ENCODE measurements at regions not wholly inside any gene's neighbourhood (a gene's known extent, or its start where the extent isn't known, plus 50 kb on each side); places are given as distances from the start of the nearest gene placed in this dataset.

DNA sequence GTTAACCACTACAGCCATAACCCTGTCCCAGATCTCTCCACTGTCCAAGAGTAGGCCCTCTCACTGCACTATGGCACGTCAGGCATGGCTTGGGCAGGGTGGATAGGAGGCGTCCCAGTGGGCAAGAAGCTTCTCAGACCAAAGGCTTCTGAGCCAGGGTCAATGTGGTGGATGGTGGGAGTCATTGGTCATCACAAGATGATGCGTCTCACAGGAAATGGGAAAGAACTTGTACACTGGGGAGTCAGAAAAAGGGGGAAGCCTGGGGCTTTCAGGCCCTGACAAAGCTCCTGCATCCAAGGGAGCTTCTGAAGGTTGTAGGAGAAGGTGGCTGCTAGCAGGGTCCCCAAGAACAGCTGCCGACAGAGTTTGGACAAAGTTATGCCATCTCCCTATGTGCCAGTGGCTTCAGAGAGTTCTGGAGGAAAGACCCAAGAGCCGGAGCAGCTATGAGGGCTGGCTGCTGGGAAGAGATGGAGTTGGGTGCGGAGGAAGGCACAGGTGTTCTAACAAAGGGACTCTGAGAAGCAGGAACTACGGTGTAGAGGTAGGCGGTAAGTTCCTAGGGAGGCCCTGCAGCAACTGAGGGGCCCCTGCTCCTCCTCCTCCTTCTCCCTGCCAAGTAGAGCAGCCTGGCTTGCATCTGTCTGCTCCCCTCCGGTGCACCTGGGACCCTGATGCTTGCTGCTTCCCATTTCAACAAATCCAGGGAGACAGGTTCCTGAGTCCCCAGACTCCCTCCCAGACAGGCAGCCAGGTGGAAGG lies 81.1 kb downstream of the ARL6IP4 start:
- Histone ChIP-seq H3K27me3 (ENCODE audit: insufficient read depth) (no peaks in the 10 kb centered on the region), H2AFZ (no peak overlapping the region), H3K36me3 (ENCODE audit: insufficient read depth) (no peaks in the 10 kb centered on the region), H3K79me2 (replicated peaks; ENCODE audit: insufficient read depth) (no peaks in the 10 kb centered on the region), H3K4me3 (no peak overlapping the region), H3K27ac (ENCODE audit: low read depth) (no peak overlapping the region), H3K4me2 (no peak overlapping the region), H3K9me2 (ENCODE audit: insufficient read depth) (0 out of 2 replicates have a peak, but pooled peaks cover 2% of the 10 kb centered on the region), H3F3A (replicated peaks; ENCODE audit: low read depth) (no peaks in the 10 kb centered on the region), H3K4me1 (ENCODE audit: insufficient read depth) (no peaks in the 10 kb centered on the region), H4K20me1 (replicated peaks; ENCODE audit: insufficient read depth) (no peaks in the 10 kb centered on the region)
- H3K4me1 Mint-ChIP-seq: no peaks in the 10 kb centered on the region
- peaks cover 6% of the 10 kb centered on the region for H3K27me3 Mint-ChIP-seq (ENCODE audit: insufficient read depth, low read depth, poor library complexity)
- H3K9me3 Mint-ChIP-seq: no peaks in the 10 kb centered on the region
- no peak for TF ChIP-seq EZH2phosphoT487 (IDR thresholded peaks at IDR 0.05; ENCODE audit: unreplicated experiment)
- ATAC-seq: no peak
- no peak overlapping the region for H3K27ac Mint-ChIP-seq
- H3K4me3 Mint-ChIP-seq: no peak overlapping the region
- no peaks in the 10 kb centered on the region for H3K36me3 Mint-ChIP-seq (ENCODE audit: low read depth)
- DNase-seq (ENCODE audit: low spot score): no peak

GRCh38 chr12:123059500-123059899 lies 79.0 kb downstream of the ARL6IP4 start:
- H3K36me3 Mint-ChIP-seq (ENCODE audit: low read depth): no peaks in the 10 kb centered on the region
- H3K4me1 Mint-ChIP-seq: no peaks in the 10 kb centered on the region

More at GRCh38 chr12:123059500-123059899, 79.0 kb downstream of the ARL6IP4 start:
- Histone ChIP-seq H3K36me3 (ENCODE audit: insufficient read depth) (no peaks in the 10 kb centered on the region), H3K27me3 (ENCODE audit: insufficient read depth) (no peaks in the 10 kb centered on the region), H3K79me2 (replicated peaks; ENCODE audit: insufficient read depth) (no peaks in the 10 kb centered on the region), H3K4me2 (no peak overlapping the region), H3F3A (replicated peaks; ENCODE audit: low read depth) (no peaks in the 10 kb centered on the region), H3K4me1 (ENCODE audit: insufficient read depth) (no peaks in the 10 kb centered on the region), H3K4me3 (no peak overlapping the region), H4K20me1 (replicated peaks; ENCODE audit: insufficient read depth) (no peaks in the 10 kb centered on the region), H3K27ac (ENCODE audit: low read depth) (no peak overlapping the region), H2AFZ (no peak overlapping the region), H3K9me2 (ENCODE audit: insufficient read depth) (0 out of 2 replicates have a peak, but pooled peaks cover 2% of the 10 kb centered on the region)
- TF ChIP-seq, protein P1, sequence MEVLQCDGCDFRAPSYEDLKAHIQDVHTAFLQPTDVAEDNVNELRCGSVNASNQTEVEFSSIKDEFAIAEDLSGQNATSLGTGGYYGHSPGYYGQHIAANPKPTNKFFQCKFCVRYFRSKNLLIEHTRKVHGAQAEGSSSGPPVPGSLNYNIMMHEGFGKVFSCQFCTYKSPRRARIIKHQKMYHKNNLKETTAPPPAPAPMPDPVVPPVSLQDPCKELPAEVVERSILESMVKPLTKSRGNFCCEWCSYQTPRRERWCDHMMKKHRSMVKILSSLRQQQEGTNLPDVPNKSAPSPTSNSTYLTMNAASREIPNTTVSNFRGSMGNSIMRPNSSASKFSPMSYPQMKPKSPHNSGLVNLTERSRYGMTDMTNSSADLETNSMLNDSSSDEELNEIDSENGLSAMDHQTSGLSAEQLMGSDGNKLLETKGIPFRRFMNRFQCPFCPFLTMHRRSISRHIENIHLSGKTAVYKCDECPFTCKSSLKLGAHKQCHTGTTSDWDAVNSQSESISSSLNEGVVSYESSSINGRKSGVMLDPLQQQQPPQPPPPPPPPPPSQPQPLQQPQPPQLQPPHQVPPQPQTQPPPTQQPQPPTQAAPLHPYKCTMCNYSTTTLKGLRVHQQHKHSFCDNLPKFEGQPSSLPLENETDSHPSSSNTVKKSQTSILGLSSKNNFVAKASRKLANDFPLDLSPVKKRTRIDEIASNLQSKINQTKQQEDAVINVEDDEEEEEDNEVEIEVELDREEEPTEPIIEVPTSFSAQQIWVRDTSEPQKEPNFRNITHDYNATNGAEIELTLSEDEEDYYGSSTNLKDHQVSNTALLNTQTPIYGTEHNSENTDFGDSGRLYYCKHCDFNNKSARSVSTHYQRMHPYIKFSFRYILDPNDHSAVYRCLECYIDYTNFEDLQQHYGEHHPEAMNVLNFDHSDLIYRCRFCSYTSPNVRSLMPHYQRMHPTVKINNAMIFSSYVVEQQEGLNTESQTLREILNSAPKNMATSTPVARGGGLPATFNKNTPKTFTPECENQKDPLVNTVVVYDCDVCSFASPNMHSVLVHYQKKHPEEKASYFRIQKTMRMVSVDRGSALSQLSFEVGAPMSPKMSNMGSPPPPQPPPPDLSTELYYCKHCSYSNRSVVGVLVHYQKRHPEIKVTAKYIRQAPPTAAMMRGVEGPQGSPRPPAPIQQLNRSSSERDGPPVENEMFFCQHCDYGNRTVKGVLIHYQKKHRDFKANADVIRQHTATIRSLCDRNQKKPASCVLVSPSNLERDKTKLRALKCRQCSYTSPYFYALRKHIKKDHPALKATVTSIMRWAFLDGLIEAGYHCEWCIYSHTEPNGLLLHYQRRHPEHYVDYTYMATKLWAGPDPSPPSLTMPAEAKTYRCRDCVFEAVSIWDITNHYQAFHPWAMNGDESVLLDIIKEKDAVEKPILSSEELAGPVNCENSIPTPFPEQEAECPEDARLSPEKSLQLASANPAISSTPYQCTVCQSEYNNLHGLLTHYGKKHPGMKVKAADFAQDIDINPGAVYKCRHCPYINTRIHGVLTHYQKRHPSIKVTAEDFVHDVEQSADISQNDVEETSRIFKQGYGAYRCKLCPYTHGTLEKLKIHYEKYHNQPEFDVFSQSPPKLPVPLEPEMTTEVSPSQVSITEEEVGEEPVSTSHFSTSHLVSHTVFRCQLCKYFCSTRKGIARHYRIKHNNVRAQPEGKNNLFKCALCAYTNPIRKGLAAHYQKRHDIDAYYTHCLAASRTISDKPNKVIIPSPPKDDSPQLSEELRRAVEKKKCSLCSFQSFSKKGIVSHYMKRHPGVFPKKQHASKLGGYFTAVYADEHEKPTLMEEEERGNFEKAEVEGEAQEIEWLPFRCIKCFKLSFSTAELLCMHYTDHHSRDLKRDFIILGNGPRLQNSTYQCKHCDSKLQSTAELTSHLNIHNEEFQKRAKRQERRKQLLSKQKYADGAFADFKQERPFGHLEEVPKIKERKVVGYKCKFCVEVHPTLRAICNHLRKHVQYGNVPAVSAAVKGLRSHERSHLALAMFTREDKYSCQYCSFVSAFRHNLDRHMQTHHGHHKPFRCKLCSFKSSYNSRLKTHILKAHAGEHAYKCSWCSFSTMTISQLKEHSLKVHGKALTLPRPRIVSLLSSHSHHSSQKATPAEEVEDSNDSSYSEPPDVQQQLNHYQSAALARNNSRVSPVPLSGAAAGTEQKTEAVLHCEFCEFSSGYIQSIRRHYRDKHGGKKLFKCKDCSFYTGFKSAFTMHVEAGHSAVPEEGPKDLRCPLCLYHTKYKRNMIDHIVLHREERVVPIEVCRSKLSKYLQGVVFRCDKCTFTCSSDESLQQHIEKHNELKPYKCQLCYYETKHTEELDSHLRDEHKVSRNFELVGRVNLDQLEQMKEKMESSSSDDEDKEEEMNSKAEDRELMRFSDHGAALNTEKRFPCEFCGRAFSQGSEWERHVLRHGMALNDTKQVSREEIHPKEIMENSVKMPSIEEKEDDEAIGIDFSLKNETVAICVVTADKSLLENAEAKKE (CRISPR knock-in tag; IDR thresholded peaks at IDR 0.05): no peak
- TF ChIP-seq ZNF114 (CRISPR knock-in tag; IDR thresholded peaks at IDR 0.05): no peak
- no peak for TF ChIP-seq CREB1 (CRISPR knock-in tag; IDR thresholded peaks at IDR 0.05; ENCODE audit: low read depth)
- TF ChIP-seq, protein P2, sequence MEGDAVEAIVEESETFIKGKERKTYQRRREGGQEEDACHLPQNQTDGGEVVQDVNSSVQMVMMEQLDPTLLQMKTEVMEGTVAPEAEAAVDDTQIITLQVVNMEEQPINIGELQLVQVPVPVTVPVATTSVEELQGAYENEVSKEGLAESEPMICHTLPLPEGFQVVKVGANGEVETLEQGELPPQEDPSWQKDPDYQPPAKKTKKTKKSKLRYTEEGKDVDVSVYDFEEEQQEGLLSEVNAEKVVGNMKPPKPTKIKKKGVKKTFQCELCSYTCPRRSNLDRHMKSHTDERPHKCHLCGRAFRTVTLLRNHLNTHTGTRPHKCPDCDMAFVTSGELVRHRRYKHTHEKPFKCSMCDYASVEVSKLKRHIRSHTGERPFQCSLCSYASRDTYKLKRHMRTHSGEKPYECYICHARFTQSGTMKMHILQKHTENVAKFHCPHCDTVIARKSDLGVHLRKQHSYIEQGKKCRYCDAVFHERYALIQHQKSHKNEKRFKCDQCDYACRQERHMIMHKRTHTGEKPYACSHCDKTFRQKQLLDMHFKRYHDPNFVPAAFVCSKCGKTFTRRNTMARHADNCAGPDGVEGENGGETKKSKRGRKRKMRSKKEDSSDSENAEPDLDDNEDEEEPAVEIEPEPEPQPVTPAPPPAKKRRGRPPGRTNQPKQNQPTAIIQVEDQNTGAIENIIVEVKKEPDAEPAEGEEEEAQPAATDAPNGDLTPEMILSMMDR (conservative IDR thresholded peaks at IDR 0.05; ENCODE audit: low read depth in 2 of 2): no peak
- TF ChIP-seq STAT1 (IDR thresholded peaks at IDR 0.05; ENCODE audit: unreplicated experiment): no peak
- no peak for TF ChIP-seq EZH2phosphoT487 (IDR thresholded peaks at IDR 0.05; ENCODE audit: unreplicated experiment)
- no peak for TF ChIP-seq NANOG (IDR thresholded peaks at IDR 0.05; ENCODE audit: borderline replicate concordance)
- DNase-seq (ENCODE audit: low spot score): no peak
- H3K9me3 Mint-ChIP-seq: no peaks in the 10 kb centered on the region
- H3K4me3 Mint-ChIP-seq: no peak overlapping the region
- H3K27me3 Mint-ChIP-seq (ENCODE audit: insufficient read depth, low read depth, poor library complexity): peaks cover 6% of the 10 kb centered on the region
- no peak for ATAC-seq
- H3K27ac Mint-ChIP-seq: no peak overlapping the region
